Smooth muscle cell (in vitro differentiated cells): ENCODE measurements at regions not wholly inside any gene's neighbourhood (a gene's known extent, or its start where the extent isn't known, plus 50 kb on each side); places are given as distances from the start of the nearest gene placed in this dataset.

Experiments used
- DNase-seq: peaks from one replicate; lab custom pipeline; 2025; ENCODE audit not compliant: unreplicated experiment; lab: John Stamatoyannopoulos, UW
- H2AFZ ChIP-seq: fragments of 200-600 bp; sonication (generic); 2 replicates; pipeline ENCODE4 v1.6.0; 2016; ENCODE audit warnings: antibody characterized with exemption, low read depth, mild to moderate bottlenecking
- H3F3A ChIP-seq: fragments of 200-600 bp; sonication (generic); 2 replicates; pipeline ENCODE4 v1.6.0; 2017; ENCODE audit warnings: antibody characterized with exemption, low read depth
- H3K27ac ChIP-seq: fragments of 200-600 bp; sonication (generic); 2 replicates; pipeline ENCODE4 v1.5.1; 2016; ENCODE audit warnings: low read depth, mild to moderate bottlenecking
- H3K27me3 ChIP-seq: fragments of 200-600 bp; sonication (generic); 2 replicates; pipeline ENCODE4 v1.6.1; 2016; ENCODE audit warnings: low read depth, mild to moderate bottlenecking
- H3K36me3 ChIP-seq: fragments of 200-600 bp; sonication (generic); 2 replicates; pipeline ENCODE4 v1.5.1; 2016; ENCODE audit warnings: low read depth
- H3K4me1 ChIP-seq: fragments of 200-600 bp; sonication (generic); 2 replicates; pipeline ENCODE4 v1.5.1; 2016; ENCODE audit warnings: low read depth
- H3K4me2 ChIP-seq: fragments of 200-600 bp; sonication (generic); 2 replicates; pipeline ENCODE4 v1.6.0; 2016; ENCODE audit warnings: mild to moderate bottlenecking
- H3K4me3 ChIP-seq: fragments of 200-600 bp; sonication (generic); 2 replicates; pipeline ENCODE4 v1.5.1; 2016; ENCODE audit warnings: mild to moderate bottlenecking
- H3K79me2 ChIP-seq: fragments of 200-600 bp; sonication (generic); 2 replicates; pipeline ENCODE4 v1.6.0; 2016; ENCODE audit warnings: low read depth, mild to moderate bottlenecking
- H3K9ac ChIP-seq: fragments of 200-600 bp; sonication (generic); 2 replicates; pipeline ENCODE4 v1.6.0; 2016; ENCODE audit warnings: low read depth
- H3K9me3 ChIP-seq: fragments of 200-600 bp; sonication (generic); replicated peaks from 2 replicates; pipeline ENCODE4 v1.5.1; 2016; ENCODE audit warnings: low read depth
- H4K20me1 ChIP-seq: fragments of 200-600 bp; sonication (generic); 2 replicates; pipeline ENCODE4 v1.6.0; 2016; ENCODE audit warnings: low read depth
- CTCF ChIP-seq: fragments of 200-600 bp; sonication (generic); IDR thresholded peaks from 2 replicates; pipeline ENCODE4 v1.5.1; 2017; ENCODE audit warnings: borderline replicate concordance, mild to moderate bottlenecking, antibody characterized with exemption; ENCODE audit not compliant: insufficient read depth, poor library complexity, severe bottlenecking
- WGBS: methylation state at CpG from one replicate; pipeline ENCODE4 v1.1.7; 2016; ENCODE audit warnings: low lambda C conversion rate; 5-methylcytosine and 5-hydroxymethylcytosine counted together

DNA sequence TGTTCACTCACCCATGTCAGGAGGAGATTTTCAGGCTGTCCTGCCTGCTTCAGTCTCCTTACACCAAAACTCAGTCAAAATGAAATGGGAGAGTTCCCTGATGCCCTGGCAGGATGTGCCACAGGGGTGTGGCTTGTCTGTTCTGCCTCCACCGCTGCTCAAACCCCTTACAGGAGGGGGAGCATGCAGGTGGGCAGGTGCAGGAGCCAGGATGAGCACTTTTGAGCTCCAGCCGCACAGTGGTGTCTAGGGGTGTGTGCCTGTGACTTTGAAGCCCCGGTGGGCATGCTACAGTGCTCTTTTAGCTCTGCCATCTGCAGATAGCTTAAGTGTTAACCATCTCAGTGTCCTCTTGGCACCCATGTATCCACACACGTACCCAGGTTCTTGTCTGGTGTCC is 71.9 kb upstream of the IPO5 start:
- Histone ChIP-seq H2AFZ (no peak overlapping the region), H3K79me2 (no peaks in the 10 kb centered on the region), H4K20me1 (no peaks in the 10 kb centered on the region), H3K4me3 (no peak overlapping the region), H3K9ac (no peak overlapping the region), H3K27ac (no peak overlapping the region), H3K4me1 (no peaks in the 10 kb centered on the region), H3K27me3 (no peaks in the 10 kb centered on the region), H3K36me3 (no peaks in the 10 kb centered on the region), H3K4me2 (no peak overlapping the region), H3F3A (no peaks in the 10 kb centered on the region), H3K9me3 (no peaks in the 10 kb centered on the region)
- 95% methylated on average over 4 of the region's 4 CpGs for WGBS
- no peak for TF ChIP-seq CTCF
- no peak for DNase-seq

DNA sequence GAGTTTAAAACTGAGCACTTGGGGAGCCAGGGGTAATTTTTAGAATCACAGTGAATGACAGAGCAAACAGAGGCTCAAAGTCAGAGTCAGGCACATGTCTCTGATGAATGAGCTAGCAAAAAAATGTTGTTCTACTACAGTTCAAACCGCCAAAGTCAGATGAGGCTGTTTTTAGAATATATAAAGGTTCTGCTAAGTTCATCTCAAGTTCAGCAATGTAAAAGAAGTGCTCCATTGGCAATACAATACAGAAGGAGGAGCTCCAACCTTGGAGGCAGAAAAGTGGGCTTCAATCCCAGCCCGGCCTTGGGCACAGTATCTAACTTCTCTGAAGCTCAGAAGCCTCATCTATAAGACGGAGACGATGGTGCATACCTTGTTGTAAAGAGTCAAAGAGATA is 70.1 kb upstream of the IPO5 start:
- Histone ChIP-seq H3K36me3 (no peaks in the 10 kb centered on the region), H3K79me2 (no peaks in the 10 kb centered on the region), H3K27ac (no peak overlapping the region), H3K9me3 (no peaks in the 10 kb centered on the region), H4K20me1 (no peaks in the 10 kb centered on the region), H3K4me3 (no peak overlapping the region), H3K27me3 (no peaks in the 10 kb centered on the region), H3K4me1 (no peaks in the 10 kb centered on the region), H3K4me2 (no peak overlapping the region), H3K9ac (no peak overlapping the region), H2AFZ (no peak overlapping the region), H3F3A (no peaks in the 10 kb centered on the region)
- no peak for DNase-seq
- WGBS, result 90% methylated on average over 4 of the region's 4 CpGs
- TF ChIP-seq CTCF, result no peak

DNA sequence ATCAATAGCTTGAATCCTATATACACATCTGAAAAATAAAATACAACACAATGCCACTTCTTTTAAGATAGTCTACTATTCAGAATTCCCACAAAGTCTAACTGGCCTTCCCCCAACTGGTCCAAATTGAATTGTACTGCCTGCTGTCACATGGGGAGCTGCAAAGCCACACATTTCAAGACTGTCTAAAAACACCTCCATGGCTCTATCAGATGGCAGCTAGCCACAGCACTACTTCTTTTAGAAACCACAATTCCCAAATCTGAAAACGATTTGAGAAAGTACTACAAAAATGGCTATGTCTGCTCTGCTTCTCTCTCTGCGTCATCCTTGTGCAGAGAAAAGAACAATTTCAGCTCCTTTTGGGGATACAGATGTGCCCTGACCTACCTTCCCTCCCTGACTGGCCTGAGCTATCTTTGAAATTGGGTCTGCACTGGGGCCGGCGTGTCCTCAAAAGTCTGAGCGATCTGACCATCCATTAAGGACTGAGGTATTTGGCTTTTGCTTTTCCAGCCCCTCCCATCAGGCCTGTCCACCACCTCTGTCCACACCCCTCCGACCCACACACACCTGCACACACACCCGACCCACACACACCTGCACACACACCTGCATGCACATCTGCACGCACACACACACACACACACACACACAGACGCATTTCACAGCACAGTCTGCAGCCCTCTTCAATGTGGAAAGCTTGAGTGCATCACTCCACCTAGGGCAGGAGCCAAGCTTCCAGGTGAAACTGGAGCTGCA is 68.6 kb upstream of the IPO5 start:
- TF ChIP-seq CTCF, result no peak
- Histone ChIP-seq H3K79me2 (no peaks in the 10 kb centered on the region), H2AFZ (no peak overlapping the region), H3K4me1 (no peaks in the 10 kb centered on the region), H3F3A (no peaks in the 10 kb centered on the region), H3K4me2 (no peak overlapping the region), H4K20me1 (no peaks in the 10 kb centered on the region), H3K27ac (no peak overlapping the region), H3K9me3 (no peaks in the 10 kb centered on the region), H3K9ac (no peak overlapping the region), H3K4me3 (no peak overlapping the region), H3K27me3 (no peaks in the 10 kb centered on the region), H3K36me3 (no peaks in the 10 kb centered on the region)
- no peak for DNase-seq
- 91% methylated on average over 9 of the region's 9 CpGs for WGBS

GRCh38 chr13:97885641-97886040 is 67.8 kb upstream of the IPO5 start:
- Histone ChIP-seq H3K4me2 (no peak overlapping the region), H4K20me1 (no peaks in the 10 kb centered on the region), H2AFZ (no peak overlapping the region), H3F3A (no peaks in the 10 kb centered on the region), H3K27me3 (no peaks in the 10 kb centered on the region), H3K4me1 (no peaks in the 10 kb centered on the region), H3K36me3 (no peaks in the 10 kb centered on the region), H3K9ac (no peak overlapping the region), H3K27ac (no peak overlapping the region), H3K4me3 (no peak overlapping the region), H3K79me2 (no peaks in the 10 kb centered on the region), H3K9me3 (no peaks in the 10 kb centered on the region)
- no peak for TF ChIP-seq CTCF
- 96% methylated on average over 2 of the region's 2 CpGs for WGBS
- DNase-seq, result no peak
